CD4-positive, alpha-beta T cell treated with Interleukin-17A for 4 hours (primary cell): ENCODE measurements at regions not wholly inside any gene's neighbourhood (a gene's known extent, or its start where the extent isn't known, plus 50 kb on each side); places are given as distances from the start of the nearest gene placed in this dataset.
"Not testable (repeated sequence)": the region's sequence is repeated elsewhere in the genome, so short reads cannot be mapped to it uniquely, and the experiment has no call there.

Experiments used
- DNase-seq: peaks from one replicate; pipeline ENCODE4 v3.0.0-alpha.2; 2020; ENCODE audit warnings: mixed read lengths

GRCh38 chr10:120208488-120208887 lies 248.5 kb upstream of the PLPP4 start:
- no peak for DNase-seq

DNA sequence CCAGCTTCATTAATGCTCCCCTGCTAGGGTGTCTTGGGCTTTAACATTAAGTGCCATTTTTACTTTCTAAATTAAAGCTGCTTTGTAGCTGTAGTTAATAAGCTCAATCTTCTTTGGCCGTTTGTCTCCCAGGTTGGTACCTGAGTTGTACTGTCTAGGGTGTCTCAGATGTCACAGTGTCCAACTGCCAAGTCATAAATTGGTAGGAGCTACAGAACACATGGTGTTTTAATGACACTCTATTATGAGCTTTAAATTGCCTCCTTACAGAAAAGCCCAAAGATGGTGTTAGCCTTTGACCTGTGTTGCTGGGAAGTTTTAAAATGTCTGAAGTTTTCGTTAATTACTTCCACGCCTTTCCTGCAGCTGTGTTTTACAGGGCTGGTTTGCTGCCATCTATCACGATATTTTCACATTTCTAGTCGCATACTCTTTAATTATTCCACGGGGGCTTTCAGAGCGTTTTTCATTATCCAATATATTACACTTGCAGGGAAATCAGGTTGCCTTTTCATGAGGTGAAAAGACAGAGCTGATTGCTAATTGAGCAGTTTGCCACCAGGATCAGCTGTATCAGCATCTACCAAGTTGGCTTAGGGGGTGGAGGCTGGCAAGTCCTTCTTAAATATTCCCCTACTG lies 247.8 kb upstream of the PLPP4 start:
- DNase-seq, result no peak

DNA sequence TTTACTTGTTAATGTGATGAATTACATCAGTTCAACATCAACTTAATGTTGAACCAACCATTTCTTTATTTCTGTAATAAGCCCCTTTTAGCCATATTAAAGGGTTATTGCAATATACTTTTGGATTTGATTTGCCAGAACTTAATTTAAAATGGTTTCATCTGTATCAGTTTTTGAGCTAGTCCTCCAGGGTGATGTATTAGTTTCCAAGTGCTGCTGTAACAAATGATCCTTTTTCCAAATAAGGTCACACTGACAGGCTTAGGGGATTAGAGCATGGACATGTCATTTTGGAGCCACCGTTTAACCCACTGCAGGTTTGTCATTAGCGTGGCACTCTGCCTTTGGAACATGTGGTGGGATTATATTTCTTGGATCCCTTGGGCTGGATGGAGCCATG lies 244.8 kb upstream of the PLPP4 start:
- no peak for DNase-seq

GRCh38 chr10:120213283-120213682 lies 243.7 kb upstream of the PLPP4 start:
- not testable (repeated sequence) for DNase-seq

GRCh38 chr10:120217736-120218135 lies 239.3 kb upstream of the PLPP4 start:
- DNase-seq, result no peak

- DNase-seq, result no peak
Observed at GRCh38 chr10:120221873-120222485, 235.0 kb upstream of the PLPP4 start.

- DNase-seq, result no peak
Observed at GRCh38 chr10:120229641-120230040, 227.4 kb upstream of the PLPP4 start.

- not testable (repeated sequence) for DNase-seq
Observed at GRCh38 chr10:120239695-120240094, 217.3 kb upstream of the PLPP4 start.

DNA sequence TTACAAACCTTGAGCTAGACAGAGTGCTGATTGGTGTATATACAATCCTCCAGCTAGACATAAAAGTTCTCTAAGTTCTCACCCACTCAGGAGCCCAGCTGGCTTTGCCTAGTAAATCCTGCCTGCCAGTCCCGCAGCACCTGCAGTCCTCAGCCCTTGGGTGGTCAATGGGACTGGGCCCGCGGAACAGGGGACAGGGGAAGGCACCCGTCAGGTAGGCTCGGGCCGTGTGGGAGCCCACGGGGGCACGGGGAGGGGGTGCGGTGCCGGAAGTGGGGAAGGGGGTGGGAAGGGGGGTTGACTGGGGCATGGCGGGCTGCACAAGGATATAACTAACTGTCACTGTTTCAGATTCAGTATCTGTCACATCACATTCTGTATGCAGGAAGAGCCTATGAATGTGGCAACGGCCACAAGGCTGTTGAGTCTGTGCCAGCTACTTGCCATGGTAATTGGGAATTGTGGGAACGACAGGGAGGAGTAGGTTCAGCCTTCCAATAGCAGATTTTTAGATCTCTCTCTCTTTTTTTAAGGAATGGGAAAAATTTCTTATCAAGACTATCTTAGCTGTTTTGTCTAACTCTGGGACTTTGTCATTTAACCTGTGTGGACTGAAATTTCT lies 205.1 kb upstream of the PLPP4 start:
- no peak for DNase-seq

GRCh38 chr10:120253131-120253530 lies 203.9 kb upstream of the PLPP4 start:
- DNase-seq, result no peak

- DNase-seq, result no peak
Observed at GRCh38 chr10:120260456-120260855, 196.6 kb upstream of the PLPP4 start.

GRCh38 chr10:120262857-120263547 lies 194.0 kb upstream of the PLPP4 start:
- no peak for DNase-seq

GRCh38 chr10:120266022-120266421 lies 191.0 kb upstream of the PLPP4 start:
- DNase-seq, result no peak

GRCh38 chr10:120270906-120271305 lies 186.1 kb upstream of the PLPP4 start:
- DNase-seq, result no peak

DNA sequence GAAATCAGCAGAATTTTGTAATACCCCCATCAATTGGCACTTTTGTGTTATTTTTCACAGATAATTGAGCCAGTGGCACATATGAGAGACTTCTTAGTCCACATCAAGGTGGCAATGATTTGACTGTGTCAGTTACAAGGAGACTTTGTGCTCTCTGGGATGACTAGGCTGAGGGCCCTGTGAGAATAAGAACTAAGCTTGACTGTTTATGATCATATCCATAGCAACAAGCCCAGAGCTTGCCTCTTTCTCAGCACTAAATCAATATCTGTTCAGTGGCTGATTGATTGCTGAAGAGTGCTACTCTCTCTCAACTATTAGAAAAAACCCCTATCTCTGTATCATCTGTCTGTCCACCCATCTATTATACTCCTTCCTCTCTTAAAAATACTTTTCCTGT lies 185.3 kb upstream of the PLPP4 start:
- DNase-seq, result no peak

DNA sequence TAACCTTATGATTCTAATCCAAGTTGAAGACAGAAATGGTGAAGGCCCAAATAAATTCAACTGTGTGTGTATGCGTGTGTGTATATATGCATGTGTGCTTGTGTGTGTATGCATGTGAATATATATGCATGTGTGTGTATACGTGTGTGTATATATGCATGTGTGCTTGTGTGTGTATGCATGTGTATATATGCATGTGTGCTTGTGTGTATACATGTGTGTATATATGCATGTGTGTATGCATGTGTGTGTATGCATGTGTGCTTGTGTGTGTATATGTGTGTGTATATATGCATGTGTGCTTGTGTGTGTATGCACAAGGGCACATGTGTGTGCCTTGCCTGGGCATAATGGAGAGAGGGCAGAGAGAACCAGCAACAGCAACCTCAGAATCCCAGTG lies 184.7 kb upstream of the PLPP4 start:
- DNase-seq, result no peak

- no peak for DNase-seq
Observed at GRCh38 chr10:120278069-120278468, 179.0 kb upstream of the PLPP4 start.

- no peak for DNase-seq
Observed at GRCh38 chr10:120279196-120279595, 177.8 kb upstream of the PLPP4 start.

DNA sequence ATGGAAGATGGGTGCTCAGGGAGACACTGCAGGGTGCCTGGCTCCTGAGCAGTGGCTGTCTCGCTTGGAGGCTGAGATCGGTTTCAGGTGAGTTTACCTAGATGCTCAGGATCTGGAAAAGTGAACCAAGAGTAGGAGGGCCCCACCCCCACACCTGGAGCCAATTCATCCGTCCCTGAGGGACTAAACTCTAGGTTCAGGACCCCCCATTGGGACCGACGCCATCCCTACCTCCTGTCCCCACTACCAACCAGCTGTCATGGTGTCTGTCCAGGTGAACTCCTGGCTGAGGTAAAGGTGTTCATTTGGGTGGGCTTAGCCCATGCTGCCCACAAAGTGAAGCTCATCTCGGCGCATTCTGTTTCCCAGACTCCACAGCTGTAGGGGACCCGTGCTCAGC lies 174.6 kb upstream of the PLPP4 start:
- no peak for DNase-seq

DNA sequence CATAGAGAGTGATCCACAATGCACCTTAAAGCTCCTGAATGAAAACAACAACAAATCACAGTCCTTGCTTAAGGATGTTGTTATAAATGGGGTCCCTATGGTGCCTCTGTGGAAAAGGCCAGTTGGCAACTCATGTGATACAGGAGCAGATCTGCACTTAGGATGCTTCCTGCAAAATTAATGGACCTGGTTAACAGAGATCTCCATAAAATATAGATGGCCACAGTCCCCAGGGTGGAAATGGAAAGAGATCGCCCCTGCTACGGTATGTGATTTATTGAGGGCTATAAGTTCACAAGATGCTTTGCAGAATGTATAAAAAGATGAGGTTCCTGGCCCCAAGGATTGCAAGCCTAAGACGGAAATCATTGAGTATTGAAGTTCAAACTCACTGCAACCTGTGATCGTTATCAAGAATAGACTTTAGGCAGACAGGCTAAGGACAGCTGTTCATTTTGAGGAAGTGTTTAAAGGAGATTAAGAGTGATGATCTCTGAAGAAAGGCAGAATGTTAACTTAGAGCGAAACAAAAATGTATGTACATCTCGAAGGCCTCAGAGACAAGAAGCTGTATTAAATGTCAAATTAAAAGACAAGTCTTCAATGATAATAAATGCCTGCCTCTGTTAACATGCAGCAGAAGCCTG lies 174.1 kb upstream of the PLPP4 start:
- no peak for DNase-seq

- no peak for DNase-seq
Observed at GRCh38 chr10:120285408-120285807, 171.6 kb upstream of the PLPP4 start.

- DNase-seq, result no peak
Observed at GRCh38 chr10:120286280-120286679, 170.7 kb upstream of the PLPP4 start.

DNA sequence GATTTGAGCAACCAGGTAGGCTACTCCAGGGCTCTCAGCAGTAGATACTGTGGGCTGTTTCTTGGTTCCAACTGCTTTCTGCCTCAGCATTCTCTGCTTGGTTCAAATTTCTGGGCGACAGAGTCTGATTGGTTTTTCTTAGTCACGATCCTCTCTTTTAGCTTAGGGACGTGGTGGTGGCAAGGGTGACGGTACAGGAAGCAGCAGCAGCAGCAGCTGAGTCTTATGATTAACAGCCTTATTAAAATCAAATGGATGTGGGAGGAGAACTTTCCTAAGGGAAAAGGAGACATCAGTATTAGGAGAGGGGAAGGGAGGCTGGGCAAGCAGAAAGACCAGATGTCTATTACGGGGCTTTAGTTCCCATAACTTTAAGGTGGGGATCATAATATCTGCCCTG lies 156.5 kb upstream of the PLPP4 start:
- no peak for DNase-seq
